Testis (tissue), 2 donors: ENCODE measurements at regions not wholly inside any gene's neighbourhood (a gene's known extent, or its start where the extent isn't known, plus 50 kb on each side); places are given as distances from the start of the nearest gene placed in this dataset.

Source experiments
- DNase-seq: peaks from one replicate; pipeline ENCODE4 v3.0.0-alpha.2; 2019
- H3K27ac ChIP-seq, 2 donors: fragments of 200-600 bp; sonication (generic); one replicate each; pipeline ENCODE4 v1.5.1; 2019
- H3K27me3 ChIP-seq: fragments of 200-600 bp; sonication (generic); one replicate; pipeline ENCODE4 v1.5.1; 2019
- H3K36me3 ChIP-seq: fragments of 200-600 bp; sonication (generic); one replicate; pipeline ENCODE4 v1.5.1; 2017; ENCODE audit warnings: low read depth; ENCODE audit errors: missing control alignments
- H3K4me1 ChIP-seq: fragments of 200-600 bp; sonication (generic); one replicate; pipeline ENCODE4 v1.5.1; 2019
- H3K4me3 ChIP-seq, 2 donors: fragments of 200-600 bp; sonication (generic); one replicate each; pipeline ENCODE4 v1.5.1; 2017 to 2019
- H3K9me3 ChIP-seq: fragments of 200-600 bp; sonication (generic); one replicate; pipeline ENCODE4 v1.5.1; 2017
- CTCF ChIP-seq, 3 experiments: fragments of 450-650 bp in 2 of 3; fragments of 200-600 bp in 1 of 3; sonication (generic) in 1 of 3; IDR thresholded peaks; one replicate each; pipeline ENCODE4 v1.5.1; 2016 to 2019; ENCODE audit warnings: antibody characterized with exemption in 3 of 3, mild to moderate bottlenecking in 2 of 3, moderate library complexity in 1 of 3
- POLR2A ChIP-seq: fragments of 450-650 bp; IDR thresholded peaks from one replicate; pipeline ENCODE4 v1.6.1; 2017; ENCODE audit warnings: antibody characterized with exemption, mild to moderate bottlenecking, moderate library complexity
- WGBS, 2 donors: methylation state at CpG; one replicate each; pipeline ENCODE4 v1.1.5; 2018; 5-methylcytosine and 5-hydroxymethylcytosine counted together
- intact Hi-C: fragments of 100-400 bp; cut with DNase I; formaldehyde crosslinking; loops from one replicate; pipeline ENCODE4 v1.15.1; 2023; ENCODE audit warnings: low total_unique reads

GRCh38 chr17:17422641-17423040, 54.2 kb upstream of the MED9 start:
- Histone ChIP-seq H3K4me1 (no peaks in the 10 kb centered on the region), H3K4me3 (no peak overlapping the region), H3K9me3 (no peaks in the 10 kb centered on the region), H3K27me3 (no peaks in the 10 kb centered on the region), H3K36me3 (no peaks in the 10 kb centered on the region), H3K27ac (no peak overlapping the region)
- TF ChIP-seq POLR2A = no peak
- TF ChIP-seq CTCF (IDR thresholded peaks at IDR 0.05) = no peak
- no peak for DNase-seq
- intact Hi-C loops = no loop called here
- 88 to 94% methylated on average over 7 of the region's 7 CpGs for WGBS, 2 donors

DNA sequence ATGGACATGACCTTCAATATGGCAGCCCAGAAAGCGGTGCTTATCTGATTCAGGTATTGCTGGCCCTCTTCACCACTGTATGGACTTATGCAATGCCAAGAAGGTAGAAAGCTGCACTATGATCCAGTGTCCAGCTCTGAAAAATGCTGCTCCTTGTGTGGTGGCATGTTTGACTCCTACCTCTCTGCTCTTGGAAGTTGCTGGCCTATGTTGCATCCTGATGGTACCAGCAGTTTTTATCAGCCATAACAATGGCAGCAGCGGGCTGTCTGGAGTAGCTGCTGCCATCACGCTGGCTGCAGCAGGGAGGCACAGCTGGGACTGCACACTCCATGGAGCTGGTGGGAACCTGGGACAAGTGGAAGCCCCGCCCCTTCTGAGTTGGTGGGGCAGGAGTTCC, 53.1 kb upstream of the MED9 start:
- intact Hi-C loops = no loop called here
- 87 to 89% methylated on average over 1 to 4 of the region's 4 CpGs for WGBS, 2 donors
- no peaks in the 10 kb centered on the region for H3K36me3 ChIP-seq
- H3K4me3 ChIP-seq = no peak overlapping the region
- H3K27ac ChIP-seq = no peak overlapping the region
- TF ChIP-seq POLR2A = no peak
- no peak for TF ChIP-seq CTCF (IDR thresholded peaks at IDR 0.05)
- no peaks in the 10 kb centered on the region for H3K27me3 ChIP-seq
- no peaks in the 10 kb centered on the region for H3K4me1 ChIP-seq
- DNase-seq = no peak
- H3K9me3 ChIP-seq = no peaks in the 10 kb centered on the region

- Histone ChIP-seq H3K27ac (no peak overlapping the region), H3K9me3 (no peaks in the 10 kb centered on the region)
- intact Hi-C loops = no loop called here
These were observed 52.2 kb upstream of the MED9 start for GRCh38 chr17:17424552-17424951.

GRCh38 chr17:17425005-17425404, 51.8 kb upstream of the MED9 start:
- no peak overlapping the region for H3K27ac ChIP-seq
- H3K4me1 ChIP-seq = no peaks in the 10 kb centered on the region
- H3K27me3 ChIP-seq = no peaks in the 10 kb centered on the region
- no peak overlapping the region for H3K4me3 ChIP-seq
- DNase-seq = no peak
- TF ChIP-seq CTCF (IDR thresholded peaks at IDR 0.05) (no peak), POLR2A (no peak)
- H3K9me3 ChIP-seq = no peaks in the 10 kb centered on the region
- 96 to 100% methylated on average over 5 to 7 of the region's 7 CpGs for WGBS, 2 donors
- no peaks in the 10 kb centered on the region for H3K36me3 ChIP-seq
- intact Hi-C loops = no loop called here

More at GRCh38 chr17:17424552-17424951, 52.2 kb upstream of the MED9 start:
- H3K36me3 ChIP-seq = no peaks in the 10 kb centered on the region
- WGBS, 2 donors = 50 to 93% methylated on average over 1 to 2 of the region's 2 CpGs
- no peak for DNase-seq
- TF ChIP-seq POLR2A (no peak), CTCF (IDR thresholded peaks at IDR 0.05) (no peak)
- H3K27me3 ChIP-seq = no peaks in the 10 kb centered on the region
- no peaks in the 10 kb centered on the region for H3K4me1 ChIP-seq
- no peak overlapping the region for H3K4me3 ChIP-seq

DNA sequence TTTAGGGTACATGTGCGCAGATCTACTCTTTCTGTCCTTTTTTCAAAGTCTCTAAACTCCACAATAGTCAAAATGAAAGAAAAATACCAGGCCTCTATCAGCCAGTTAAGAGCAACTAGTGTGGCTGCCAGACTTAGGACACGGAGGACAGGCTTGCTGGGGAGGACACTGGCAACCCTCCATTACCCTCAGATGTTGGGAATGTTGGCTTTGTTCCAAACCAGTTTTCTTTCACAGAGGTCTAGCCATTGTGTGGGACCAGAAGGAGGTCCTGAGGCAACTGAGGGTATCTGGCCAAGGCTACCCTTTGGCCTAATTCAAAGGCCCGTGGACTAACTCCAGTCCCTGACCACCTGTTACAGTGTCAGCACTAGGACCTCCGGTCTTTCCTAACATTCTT, 51.2 kb upstream of the MED9 start:
- H3K4me1 ChIP-seq = no peaks in the 10 kb centered on the region
- H3K4me3 ChIP-seq = no peak overlapping the region
- H3K27me3 ChIP-seq = no peaks in the 10 kb centered on the region
- no peak for DNase-seq
- intact Hi-C loops = no loop called here
- no peak overlapping the region for H3K27ac ChIP-seq
- 77 to 84% methylated on average over 4 of the region's 4 CpGs for WGBS, 2 donors
- H3K9me3 ChIP-seq = no peaks in the 10 kb centered on the region
- no peaks in the 10 kb centered on the region for H3K36me3 ChIP-seq
- TF ChIP-seq CTCF (IDR thresholded peaks at IDR 0.05) (no peak), POLR2A (no peak)
